ENCODE measurements at regions not wholly inside any gene's neighbourhood (a gene's known extent, or its start where the extent isn't known, plus 50 kb on each side); places are given as distances from the start of the nearest gene placed in this dataset.
"Not testable (repeated sequence)": the region's sequence is repeated elsewhere in the genome, so short reads cannot be mapped to it uniquely, and the experiment has no call there.

DNA sequence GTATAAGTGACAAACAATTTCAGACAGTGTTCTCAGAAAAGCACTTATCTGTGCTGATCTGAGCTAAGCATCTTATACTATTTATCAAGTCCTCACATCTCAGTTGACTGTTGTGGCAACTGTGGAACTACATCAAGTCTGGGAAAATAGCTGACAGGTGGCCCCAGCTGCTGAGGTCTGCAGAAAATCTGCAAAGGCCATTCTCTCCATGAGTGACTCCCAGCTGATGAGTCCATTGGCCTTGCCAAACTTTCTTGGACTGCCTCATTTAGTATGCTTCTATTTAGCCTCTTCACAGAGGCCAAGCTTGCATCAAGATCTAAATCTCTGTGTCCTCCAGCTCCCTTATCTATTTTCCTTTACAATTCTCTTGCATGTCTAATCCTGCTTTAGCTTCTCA, 174.5 kb upstream of the RBM19 start:
- peak in 1 of 3 donors; percentile 5 for DNase-seq (ENCODE audit: low read depth in 3 of 3, low spot score in 2 of 3)

DNA sequence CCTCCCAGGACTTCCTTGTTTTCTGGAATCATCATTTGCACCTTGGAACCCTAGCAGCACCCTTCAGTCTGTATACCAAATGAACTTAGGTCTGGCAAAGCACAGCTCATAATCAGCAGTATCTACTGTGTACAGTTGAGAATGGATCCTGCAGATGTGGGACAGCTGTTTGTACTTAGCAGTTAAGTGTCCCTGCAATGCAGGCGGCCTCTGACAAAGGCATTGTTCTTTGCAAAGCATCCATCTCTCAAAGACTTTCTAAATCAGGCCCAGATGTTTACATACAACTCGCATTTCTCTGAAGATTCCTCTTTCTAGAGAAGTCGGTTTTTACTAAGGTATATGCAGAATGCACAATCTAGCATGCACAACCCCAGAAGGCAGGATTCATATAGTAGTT, 170.5 kb upstream of the RBM19 start:
- peak in 1 of 3 donors; percentile 3 for DNase-seq (ENCODE audit: low read depth in 3 of 3, low spot score in 2 of 3)

DNA sequence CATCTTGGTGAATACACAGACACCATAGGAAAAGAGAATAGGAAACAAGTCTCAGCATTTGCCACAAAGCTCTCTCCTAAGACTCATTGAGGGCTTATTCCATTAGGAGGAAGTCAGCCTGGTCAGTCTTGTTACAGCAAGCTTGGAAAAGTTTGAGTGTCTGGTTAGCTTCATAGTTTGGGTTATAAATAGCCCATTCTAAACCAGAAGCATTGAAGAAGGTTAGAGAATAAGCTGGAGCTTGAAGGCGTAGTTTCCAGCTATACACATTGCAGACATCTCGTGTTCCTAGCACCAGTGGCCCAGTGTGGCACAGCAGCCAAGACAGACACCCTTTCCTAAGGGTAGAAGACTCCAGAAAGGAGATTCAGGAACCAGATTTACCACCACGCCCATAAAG, 168.8 kb upstream of the RBM19 start:
- DNase-seq (ENCODE audit: low read depth in 3 of 3, low spot score in 2 of 3) = no peak

DNA sequence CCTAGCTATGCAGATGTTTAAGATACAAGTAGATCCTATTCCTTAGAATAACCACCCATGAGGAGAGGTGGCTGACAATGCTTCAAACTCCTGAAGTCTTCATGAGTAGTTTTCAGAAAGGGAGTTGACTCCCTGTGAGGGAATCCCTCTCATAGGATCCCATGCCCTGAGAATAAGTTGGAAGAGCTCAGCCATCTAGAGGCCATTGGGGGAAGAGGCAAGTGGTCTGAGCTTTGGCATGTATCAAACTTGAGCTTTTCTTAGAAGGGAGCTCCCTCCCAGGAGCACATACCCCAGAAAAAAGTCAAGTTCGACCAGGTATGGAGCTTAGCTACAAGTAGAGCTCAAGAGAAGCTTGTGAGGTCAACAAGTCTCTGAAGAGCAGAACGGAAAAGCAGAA, 165.7 kb upstream of the RBM19 start:
- DNase-seq (ENCODE audit: low read depth in 3 of 3, low spot score in 2 of 3) = no peak

DNA sequence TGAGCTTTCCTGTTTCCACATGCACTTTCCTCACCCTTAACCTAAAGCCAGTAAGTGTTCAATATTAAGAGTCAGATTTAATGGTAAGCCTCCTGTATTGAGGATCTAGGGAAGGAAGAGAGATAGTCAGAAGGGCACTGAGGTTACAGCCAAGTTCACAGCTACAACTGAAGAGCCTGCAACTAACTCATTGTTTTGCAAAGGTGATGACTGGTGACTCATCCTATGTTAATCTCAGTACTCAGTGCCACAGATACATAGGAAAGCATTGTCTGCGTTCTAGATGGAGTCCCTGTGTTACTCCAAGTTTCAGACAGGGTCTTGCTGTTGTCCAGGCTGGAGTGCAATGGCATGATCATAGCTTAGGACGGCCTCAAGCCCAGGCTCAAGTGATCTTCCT, 157.0 kb upstream of the RBM19 start:
- DNase-seq (ENCODE audit: low read depth in 3 of 3, low spot score in 2 of 3) = no peak

DNA sequence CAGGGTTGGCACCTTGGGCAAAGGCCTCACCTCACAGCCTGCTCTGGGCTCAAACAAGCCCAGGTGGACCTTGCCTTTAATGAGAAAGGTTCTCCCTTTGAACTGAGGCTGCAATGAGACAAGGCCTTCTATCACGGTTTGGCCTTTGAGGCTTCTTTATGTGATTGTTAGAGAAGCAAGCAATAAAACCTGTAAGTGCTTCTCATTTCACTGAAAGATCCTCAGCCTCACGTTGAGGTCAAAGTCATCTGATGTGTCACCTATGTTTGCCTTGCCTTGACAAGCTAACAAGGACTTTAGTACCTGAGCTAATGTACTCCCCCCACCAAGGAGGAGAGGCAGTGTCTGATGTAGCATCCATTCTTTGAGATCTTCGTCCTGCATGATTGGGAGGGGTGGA, 155.9 kb upstream of the RBM19 start:
- DNase-seq (ENCODE audit: low read depth in 3 of 3, low spot score in 2 of 3) = no peak

DNA sequence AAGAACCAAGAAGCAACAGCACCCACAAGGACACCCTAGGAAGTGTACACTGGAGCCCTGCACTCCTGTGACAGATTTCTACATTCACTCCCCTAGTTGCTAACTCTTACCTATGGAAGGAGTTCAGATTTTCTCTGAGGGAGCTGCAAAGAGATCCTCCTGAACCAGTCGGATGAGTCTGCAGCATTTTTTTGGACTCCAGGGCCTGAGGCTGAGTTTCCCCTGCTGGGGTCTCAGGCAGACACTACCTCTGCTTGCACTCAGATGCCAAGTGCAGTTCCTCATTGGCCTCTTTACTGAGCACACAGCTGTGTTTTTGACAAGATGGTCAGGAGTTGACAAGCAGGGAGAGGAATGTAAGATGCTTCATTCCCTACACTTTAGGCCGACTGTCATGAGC, 153.2 kb upstream of the RBM19 start:
- DNase-seq (ENCODE audit: low read depth in 3 of 3, low spot score in 2 of 3) = no peak

DNA sequence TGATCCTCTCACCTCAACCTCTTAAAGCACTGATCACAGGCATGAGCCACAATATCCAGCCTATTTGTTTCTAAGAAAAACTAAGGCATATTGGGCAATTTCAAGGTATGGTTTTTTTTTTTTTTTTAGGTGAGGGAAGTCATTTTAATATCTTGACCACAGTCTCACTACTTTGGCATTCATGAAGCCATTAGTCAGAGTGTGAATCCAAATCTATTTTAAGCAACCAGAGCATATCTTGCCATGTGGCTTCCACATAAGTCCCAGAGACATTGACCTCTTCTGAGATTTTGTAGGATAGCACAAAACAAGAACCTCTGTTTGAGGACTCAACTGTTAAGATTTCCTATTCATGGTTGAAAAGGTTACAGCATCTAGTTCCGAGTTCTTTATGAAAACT, 130.3 kb upstream of the RBM19 start:
- DNase-seq (ENCODE audit: low read depth in 3 of 3, low spot score in 2 of 3) = no peak

DNA sequence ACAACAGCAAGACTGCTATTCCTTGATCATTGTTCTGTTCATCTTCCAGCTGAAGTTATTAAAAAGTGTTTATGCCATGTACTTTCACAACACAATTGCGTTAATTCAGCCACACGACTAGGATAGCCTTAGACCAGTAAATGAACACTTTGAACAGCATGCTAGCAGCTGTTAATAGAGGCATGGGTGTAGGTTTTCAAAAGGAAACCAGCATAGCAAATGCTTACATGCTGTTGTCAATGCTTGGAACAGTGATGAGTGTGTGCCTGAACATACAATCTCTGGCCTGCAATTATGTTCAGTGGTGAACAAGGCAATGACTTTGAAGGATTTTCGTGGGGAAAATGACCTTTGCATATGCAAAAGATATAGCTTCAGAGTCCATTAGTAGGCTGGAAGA, 127.4 kb upstream of the RBM19 start:
- DNase-seq (ENCODE audit: low read depth in 3 of 3, low spot score in 2 of 3) = no peak

DNA sequence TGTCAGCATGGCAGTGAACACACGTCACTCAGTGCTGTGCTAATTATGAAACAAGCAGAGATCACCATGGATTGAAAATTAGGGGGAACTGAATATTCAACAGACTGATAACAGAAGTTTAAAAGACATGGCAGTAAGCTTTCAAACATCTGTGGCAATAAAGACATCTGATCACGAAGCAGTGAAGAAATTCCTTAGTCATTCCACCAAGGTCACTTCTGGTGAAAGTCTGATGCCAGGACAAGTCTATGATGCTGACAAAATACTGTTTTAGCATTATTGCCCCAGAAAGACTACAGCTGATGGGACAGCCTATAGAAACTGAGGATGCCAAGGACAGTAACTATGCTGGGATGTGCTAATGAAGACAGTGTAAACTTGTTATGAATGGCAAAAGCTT, 126.9 kb upstream of the RBM19 start:
- DNase-seq (ENCODE audit: low read depth in 3 of 3, low spot score in 2 of 3) = no peak

DNA sequence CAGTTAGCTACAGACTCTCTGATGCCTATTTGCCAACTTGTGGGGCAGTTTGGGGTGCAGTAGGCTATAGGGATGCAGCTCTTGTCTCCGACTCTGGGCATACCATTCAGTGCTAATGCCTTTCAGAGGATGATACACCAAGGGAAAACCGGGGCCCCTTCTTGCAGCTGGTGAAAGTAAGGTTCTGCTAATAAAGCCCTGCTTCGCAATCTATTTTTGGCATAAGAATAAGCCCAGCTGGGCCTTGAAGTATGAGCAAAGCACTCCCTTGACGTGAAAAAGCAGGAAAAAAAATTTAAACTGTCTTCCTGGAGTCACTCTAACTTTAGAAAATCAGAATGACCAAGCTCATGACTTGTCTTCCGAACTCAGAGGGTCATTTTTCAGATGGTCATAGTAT, 124.1 kb upstream of the RBM19 start:
- no peak for DNase-seq (ENCODE audit: low read depth in 3 of 3, low spot score in 2 of 3)

DNA sequence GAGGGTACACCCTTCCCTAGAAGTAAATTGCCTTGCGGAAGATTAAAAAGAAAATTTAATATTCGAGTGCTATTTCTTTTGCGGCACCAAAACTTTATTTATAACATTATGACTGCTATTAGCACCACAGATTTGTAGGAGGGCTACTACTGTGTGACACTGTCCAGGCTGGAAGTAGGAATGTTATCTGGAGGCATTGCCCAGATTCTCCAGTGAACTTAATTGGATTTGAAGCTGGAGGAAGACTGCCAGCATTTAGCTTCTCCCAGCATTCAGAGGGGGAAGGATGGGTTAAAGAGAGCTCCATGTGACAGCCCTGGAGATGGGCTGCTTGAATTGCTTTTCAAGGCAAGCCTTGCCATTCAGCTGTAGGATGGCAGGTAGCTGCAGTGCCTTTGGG, 107.0 kb upstream of the RBM19 start:
- no peak for DNase-seq (ENCODE audit: low read depth in 3 of 3, low spot score in 2 of 3)

DNA sequence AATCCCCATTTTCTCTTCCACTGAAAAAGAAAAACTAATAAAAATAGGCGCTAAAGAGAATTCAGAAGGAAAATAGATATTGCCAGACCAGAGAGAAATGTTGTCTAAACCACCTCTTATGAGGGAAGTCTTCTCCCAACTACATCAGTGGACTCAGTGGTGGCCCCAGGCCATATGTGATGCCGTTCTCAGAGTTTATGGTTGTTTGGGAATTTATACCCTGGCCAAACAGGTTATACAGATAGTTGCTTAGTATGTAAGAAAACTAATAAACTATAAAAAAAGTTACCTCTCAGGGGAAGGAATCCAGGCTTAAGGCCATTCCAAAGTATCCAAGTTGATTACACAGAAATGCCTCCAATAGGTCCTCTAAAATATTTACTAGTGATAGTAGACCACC, 103.4 kb upstream of the RBM19 start:
- DNase-seq (ENCODE audit: low read depth in 3 of 3, low spot score in 2 of 3) = no peak

DNA sequence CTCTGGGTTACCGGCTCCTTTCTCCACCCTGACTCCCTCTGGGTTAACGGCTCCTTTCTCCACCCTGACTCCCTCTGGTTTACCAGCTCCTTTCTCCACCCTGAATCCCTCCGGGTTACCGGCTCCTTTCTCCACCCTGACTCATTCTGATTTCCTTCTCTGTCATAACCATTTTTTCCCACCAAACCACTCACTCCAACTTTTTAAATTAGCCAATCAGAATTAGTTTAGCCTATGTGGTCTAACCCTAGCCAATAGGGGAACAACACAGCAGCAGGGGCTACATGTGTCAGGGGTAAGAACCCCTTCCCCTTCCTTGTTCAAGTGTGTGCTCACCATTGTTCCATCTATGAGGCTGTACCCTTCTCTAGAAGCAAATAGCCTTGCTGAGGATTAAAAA, 98.4 kb upstream of the RBM19 start:
- no peak for DNase-seq (ENCODE audit: low read depth in 3 of 3, low spot score in 2 of 3)

DNA sequence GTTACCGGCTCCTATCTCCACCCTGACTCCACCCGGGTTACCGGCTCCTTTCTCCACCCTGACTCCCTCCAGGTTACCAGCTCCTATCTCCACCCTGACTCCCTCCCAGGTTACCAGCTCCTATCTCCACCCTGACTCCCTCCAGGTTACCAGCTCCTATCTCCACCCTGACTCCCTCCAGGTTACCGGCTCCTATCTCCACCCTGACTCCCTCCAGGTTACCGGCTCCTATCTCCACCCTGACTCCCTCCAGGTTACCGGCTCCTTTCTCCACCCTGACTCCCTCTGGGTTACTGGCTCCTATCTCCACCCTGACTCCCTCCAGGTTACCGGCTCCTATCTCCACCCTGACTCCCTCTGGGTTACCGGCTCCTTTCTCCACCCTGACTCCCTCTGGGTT, 97.9 kb upstream of the RBM19 start:
- DNase-seq (ENCODE audit: low read depth in 3 of 3, low spot score in 2 of 3) = not testable (repeated sequence)

DNA sequence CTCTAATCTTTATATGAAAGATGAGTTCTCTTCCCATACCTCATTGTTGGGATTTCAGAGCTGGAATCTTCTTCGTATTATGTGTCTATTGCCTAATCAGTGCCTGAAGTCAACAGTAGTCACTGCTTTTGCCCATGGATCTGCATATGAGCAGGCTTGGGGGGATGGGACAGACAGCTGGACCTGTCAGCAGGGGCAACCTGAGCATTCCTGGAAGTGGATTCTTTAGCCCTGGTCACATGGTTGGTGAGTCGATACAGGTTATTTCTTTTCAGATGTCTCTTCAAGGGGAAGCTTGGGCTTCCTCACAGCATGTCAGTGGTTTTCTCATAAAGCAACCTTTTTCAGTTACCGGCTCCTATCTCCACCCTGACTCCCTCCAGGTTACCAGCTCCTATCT, 97.3 kb upstream of the RBM19 start:
- no peak for DNase-seq (ENCODE audit: low read depth in 3 of 3, low spot score in 2 of 3)

DNA sequence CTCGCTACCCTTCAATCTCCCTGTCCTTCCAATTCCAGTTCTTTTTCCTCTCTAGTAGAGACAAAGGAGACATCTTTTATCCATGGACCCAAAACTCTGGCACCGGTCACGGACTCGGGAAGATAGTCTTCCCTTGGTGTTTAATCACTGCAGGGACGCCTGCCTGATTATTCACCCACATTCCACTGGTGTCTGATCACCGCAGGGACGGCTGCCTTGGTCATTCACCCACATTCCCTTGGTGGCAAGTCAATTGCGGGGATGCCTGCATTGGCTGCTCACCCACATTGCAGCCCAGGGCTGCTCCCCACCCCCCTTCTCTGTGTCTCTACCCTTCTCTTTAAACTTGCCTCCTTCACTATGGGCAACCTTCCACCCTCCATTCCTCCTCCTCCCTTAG, 90.2 kb upstream of the RBM19 start:
- not testable (repeated sequence) for DNase-seq (ENCODE audit: low read depth in 3 of 3, low spot score in 2 of 3)

DNA sequence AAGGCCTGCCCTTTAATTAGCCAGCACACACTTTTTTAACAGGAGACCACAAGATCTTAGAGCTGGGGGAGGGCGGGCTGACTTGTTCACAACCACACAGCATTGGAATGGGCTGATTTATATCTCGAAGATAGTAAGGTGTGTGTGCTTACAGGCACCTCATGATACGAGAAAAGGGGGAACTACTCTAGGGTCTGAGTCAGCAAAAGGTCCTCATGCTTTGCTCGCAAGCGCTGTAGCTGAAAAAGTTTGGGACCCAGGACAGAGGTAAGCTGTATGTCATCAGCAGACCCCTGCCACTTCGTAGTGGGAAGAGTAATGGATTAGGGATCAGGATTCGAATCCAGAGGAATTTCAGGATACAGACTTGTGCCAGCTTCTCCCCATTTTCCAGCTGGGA, 88.9 kb upstream of the RBM19 start:
- no peak for DNase-seq (ENCODE audit: low read depth in 3 of 3, low spot score in 2 of 3)

DNA sequence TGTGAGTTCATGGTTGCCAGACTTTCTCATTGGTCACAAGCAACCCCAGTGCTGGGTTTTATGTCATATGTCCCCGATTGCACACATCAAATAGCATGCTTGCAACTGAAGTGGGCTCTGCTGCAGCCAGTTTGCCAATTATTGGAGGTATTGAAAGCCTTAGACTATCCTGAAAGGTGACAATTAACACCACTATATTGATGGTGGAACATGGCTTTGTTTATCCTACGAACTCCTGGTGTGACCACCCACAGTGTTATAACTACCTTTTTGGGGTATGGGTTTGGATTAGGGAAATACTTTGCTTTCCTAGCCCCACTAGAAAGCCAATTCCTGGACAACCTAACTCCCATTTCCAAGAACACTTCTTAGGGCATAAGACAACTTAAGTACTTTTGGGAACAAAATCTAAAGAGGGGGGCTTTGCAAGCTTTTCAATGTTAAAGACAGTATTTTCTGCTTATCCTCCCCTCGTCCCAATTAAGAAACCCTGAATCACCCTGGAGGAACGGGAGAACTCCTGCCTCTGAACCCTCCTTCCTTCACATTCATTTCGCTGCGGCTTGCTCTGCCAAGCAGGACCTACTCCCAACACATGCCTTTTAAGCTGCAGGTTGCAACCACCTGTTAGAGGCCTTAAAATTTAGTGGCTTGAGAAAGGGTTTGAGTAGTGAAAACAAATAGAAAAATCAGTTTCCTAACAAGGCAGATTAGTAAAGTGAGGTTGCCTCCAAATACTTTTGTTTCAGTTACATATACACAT, 80.3 kb upstream of the RBM19 start:
- DNase-seq (ENCODE audit: low read depth in 3 of 3, low spot score in 2 of 3) = no peak

DNA sequence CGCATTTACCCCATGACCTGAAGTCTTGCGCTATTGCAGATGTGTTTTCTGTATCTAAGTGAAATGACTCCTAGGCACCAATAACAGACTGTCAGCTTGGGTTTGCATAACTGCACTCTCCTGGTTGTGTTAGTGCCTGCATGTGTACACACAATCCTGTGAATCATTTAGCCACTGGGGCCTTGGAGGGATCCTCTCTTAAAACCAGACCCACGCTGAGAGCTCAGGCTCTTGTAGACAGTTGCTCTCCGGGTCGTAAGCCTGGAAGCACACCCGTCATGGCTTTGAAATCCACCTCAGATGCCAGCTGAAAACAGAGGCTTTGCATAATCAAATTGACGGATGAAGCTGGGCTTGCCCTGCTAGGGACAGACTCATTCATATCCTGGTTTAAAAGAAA, 79.2 kb upstream of the RBM19 start:
- no peak for DNase-seq (ENCODE audit: low read depth in 3 of 3, low spot score in 2 of 3)

DNA sequence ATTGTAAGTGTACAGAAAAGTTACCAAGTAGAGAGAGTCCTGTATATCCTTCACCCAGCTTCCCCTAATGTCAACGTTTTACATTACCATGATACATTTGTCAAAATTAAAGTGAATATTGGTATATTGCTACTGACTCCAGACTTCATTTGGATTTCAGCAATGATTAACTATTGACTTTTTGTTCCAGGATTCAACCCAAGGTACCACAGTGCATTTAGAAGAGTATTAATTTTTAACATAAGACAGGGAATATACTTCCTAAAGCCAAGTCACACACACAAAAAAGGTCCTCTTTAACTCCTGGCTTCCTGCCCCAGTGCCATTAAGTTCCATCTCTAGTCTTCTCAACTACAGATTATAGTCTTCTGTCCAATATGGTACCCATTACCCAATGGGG, 75.5 kb upstream of the RBM19 start:
- DNase-seq (ENCODE audit: low read depth in 3 of 3, low spot score in 2 of 3) = no peak

DNA sequence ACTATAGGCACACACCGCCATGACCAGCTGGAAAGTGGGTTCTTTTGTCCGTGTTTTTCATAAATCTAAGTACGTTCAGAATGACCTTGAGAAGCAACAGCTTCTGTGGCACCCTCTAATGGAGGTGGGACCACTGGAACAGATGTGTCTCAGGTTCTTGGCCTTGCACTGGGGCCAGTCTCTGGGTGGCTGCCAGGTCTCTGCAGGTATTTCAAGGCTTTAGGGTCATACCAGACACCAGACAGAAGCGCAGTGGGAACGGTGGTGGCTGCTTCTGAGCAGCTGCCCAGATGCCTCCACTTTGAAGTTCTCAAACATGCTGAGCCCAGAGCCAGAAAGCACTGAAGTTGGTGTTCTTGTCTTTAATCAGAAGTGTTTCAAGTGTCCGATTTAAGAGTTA, 75.0 kb upstream of the RBM19 start:
- no peak for DNase-seq (ENCODE audit: low read depth in 3 of 3, low spot score in 2 of 3)

DNA sequence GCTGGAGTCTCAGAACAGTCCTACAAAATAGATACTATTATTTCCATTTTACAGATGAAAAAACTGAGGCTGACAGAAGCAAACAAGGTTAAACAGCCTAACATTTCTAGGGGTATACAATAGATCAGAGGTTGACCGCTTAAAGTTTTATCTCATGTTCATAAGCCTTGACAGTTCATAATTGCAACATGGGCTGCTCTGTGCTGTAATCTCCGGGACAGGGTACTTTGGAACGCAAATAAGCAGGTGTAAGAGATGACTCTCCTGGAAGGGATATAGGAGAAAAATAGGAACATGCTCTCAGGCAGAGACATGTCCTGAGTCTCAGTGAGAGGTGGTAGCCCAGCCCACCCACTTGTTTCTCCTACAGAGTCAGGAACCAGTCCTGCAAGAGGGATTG, 72.8 kb upstream of the RBM19 start:
- DNase-seq (ENCODE audit: low read depth in 3 of 3, low spot score in 2 of 3) = no peak

Measured in right renal cortex interstitium (tissue), 3 donors.